ENCODE measurements at regions not wholly inside any gene's neighbourhood (a gene's known extent, or its start where the extent isn't known, plus 50 kb on each side); places are given as distances from the start of the nearest gene placed in this dataset.

DNA sequence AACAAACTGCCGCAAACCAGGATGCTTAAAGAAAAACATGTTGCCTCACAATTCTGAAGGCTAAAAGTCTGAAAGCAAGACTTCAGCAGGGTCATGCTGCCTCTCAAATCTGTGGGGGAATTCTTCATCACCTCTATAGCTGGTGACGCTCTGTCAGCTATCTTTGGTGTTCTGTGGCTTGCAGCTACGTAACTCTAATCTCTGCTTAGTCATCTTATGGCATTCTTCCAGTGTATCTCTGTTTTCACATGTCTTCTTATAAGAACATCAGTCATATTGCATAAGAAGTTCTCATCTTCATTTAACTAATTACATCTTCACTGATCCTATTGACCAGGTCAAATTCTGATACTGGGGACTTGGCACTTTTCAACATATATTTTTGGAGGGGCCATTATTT lies 243.0 kb downstream of the CDH10 start:
- intact Hi-C loops (cut with DNase I), result no loop called here
- peaks cover 0 to 8% (median 5%) of the 10 kb centered on the region in 4 donors for H3K9me3 ChIP-seq
- no peaks in the 10 kb centered on the region for H3K4me1 ChIP-seq
- no peak for DNase-seq (ENCODE audit: extremely low spot score)
- no peaks in the 10 kb centered on the region for H3K27me3 ChIP-seq
- no peak overlapping the region for H3K27ac ChIP-seq (replicated peaks in 1 of 4)
- no peak overlapping the region for H3K4me3 ChIP-seq
- 49% methylated on average over 3 of the region's 3 CpGs for WGBS
- TF ChIP-seq, protein P1, sequence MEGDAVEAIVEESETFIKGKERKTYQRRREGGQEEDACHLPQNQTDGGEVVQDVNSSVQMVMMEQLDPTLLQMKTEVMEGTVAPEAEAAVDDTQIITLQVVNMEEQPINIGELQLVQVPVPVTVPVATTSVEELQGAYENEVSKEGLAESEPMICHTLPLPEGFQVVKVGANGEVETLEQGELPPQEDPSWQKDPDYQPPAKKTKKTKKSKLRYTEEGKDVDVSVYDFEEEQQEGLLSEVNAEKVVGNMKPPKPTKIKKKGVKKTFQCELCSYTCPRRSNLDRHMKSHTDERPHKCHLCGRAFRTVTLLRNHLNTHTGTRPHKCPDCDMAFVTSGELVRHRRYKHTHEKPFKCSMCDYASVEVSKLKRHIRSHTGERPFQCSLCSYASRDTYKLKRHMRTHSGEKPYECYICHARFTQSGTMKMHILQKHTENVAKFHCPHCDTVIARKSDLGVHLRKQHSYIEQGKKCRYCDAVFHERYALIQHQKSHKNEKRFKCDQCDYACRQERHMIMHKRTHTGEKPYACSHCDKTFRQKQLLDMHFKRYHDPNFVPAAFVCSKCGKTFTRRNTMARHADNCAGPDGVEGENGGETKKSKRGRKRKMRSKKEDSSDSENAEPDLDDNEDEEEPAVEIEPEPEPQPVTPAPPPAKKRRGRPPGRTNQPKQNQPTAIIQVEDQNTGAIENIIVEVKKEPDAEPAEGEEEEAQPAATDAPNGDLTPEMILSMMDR (IDR thresholded peaks at IDR 0.05), result no peak
- TF ChIP-seq POLR2A (IDR thresholded peaks at IDR 0.05; ENCODE audit: low read depth) (no peak), EP300 (IDR thresholded peaks at IDR 0.05) (no peak), POLR2AphosphoS5 (IDR thresholded peaks at IDR 0.05) (no peak)
- H3K36me3 ChIP-seq, result no peaks in the 10 kb centered on the region

GRCh38 chr5:24407466-24407865 lies 237.3 kb downstream of the CDH10 start:
- TF ChIP-seq POLR2A (IDR thresholded peaks at IDR 0.05; ENCODE audit: low read depth) (no peak), POLR2AphosphoS5 (IDR thresholded peaks at IDR 0.05) (no peak), EP300 (IDR thresholded peaks at IDR 0.05) (no peak)
- TF ChIP-seq, protein P1 (IDR thresholded peaks at IDR 0.05), result no peak
- no peak for DNase-seq (ENCODE audit: extremely low spot score)
- Histone ChIP-seq H3K4me1 (no peaks in the 10 kb centered on the region), H3K27me3 (no peaks in the 10 kb centered on the region), H3K36me3 (no peaks in the 10 kb centered on the region), H3K9me3 (no peaks in the 10 kb centered on the region), H3K4me3 (no peak overlapping the region), H3K27ac (replicated peaks in 1 of 4) (no peak overlapping the region)
- 37% methylated on average over 3 of the region's 3 CpGs for WGBS
- intact Hi-C loops (cut with DNase I), result no loop called here

GRCh38 chr5:24428345-24428744 lies 216.4 kb downstream of the CDH10 start:
- 50% methylated on average over 1 of the region's 1 CpG for WGBS
- H3K9me3 ChIP-seq, result no peaks in the 10 kb centered on the region
- no peaks in the 10 kb centered on the region for H3K27me3 ChIP-seq
- intact Hi-C loops (cut with DNase I), result no loop called here
- no peaks in the 10 kb centered on the region for H3K36me3 ChIP-seq
- no peak overlapping the region for H3K27ac ChIP-seq (replicated peaks in 1 of 4)
- no peaks in the 10 kb centered on the region for H3K4me1 ChIP-seq
- no peak overlapping the region for H3K4me3 ChIP-seq
- TF ChIP-seq, protein P1 (IDR thresholded peaks at IDR 0.05), result no peak
- no peak for TF ChIP-seq POLR2AphosphoS5 (IDR thresholded peaks at IDR 0.05)
- DNase-seq (ENCODE audit: extremely low spot score), result no peak

GRCh38 chr5:24433555-24433954 lies 211.2 kb downstream of the CDH10 start:
- TF ChIP-seq POLR2A (IDR thresholded peaks at IDR 0.05; ENCODE audit: low read depth) (no peak), POLR2AphosphoS5 (IDR thresholded peaks at IDR 0.05) (no peak), EP300 (IDR thresholded peaks at IDR 0.05) (no peak)
- Histone ChIP-seq H3K4me1 (no peaks in the 10 kb centered on the region), H3K27me3 (no peaks in the 10 kb centered on the region), H3K4me3 (no peak overlapping the region), H3K27ac (replicated peaks in 1 of 4) (no peak overlapping the region), H3K36me3 (no peaks in the 10 kb centered on the region), H3K9me3 (no peaks in the 10 kb centered on the region)
- DNase-seq (ENCODE audit: extremely low spot score), result no peak
- WGBS, result 78% methylated on average over 3 of the region's 3 CpGs
- intact Hi-C loops (cut with DNase I), result no loop called here

Small RNA genes lying in the stretch of these regions (small RNA-seq; reads per million reads assigned to genes)
- gene AC026784.1 (0 reads per million in 3 donors), gene RF00019 (0 reads per million in 3 donors), gene RF00561 (0 reads per million in 3 donors)

All from esophagus muscularis mucosa (tissue), 4 donors.